ENCODE measurements at regions not wholly inside any gene's neighbourhood (a gene's known extent, or its start where the extent isn't known, plus 50 kb on each side); places are given as distances from the start of the nearest gene placed in this dataset.

DNA sequence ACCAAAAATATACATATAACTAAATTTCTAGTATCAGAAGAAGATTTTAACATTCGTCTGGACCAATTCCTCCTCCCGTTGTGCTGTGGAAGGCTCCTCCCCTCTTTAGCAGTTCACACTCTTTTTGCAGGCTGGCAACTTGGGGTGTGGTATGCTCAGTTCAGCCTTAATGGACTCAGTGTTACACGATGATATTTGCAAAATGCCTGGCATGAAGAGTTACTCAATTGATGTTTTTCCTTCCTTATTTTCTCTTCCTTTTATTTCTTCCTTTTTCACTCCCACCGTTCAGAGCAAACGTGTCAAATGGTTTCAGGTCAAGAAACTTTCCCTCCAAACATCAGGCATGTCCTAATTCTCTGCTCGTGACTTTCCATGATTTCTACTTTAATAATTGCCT, 248.3 kb downstream of the PHF14 start:
- no peak for TF ChIP-seq SUZ12 (IDR thresholded peaks at IDR 0.05)
- no peak for TF ChIP-seq BHLHE40 (IDR thresholded peaks at IDR 0.05; ENCODE audit: borderline replicate concordance)
- no peak for TF ChIP-seq SP1 (IDR thresholded peaks at IDR 0.05)
- no peak for TF ChIP-seq ELF4 (IDR thresholded peaks at IDR 0.05)
- no peak for TF ChIP-seq FOXM1 (IDR thresholded peaks at IDR 0.05; ENCODE audit: borderline replicate concordance)
- TF ChIP-seq FOXK2 (IDR thresholded peaks at IDR 0.05) = no peak
- TF ChIP-seq, protein P1, sequence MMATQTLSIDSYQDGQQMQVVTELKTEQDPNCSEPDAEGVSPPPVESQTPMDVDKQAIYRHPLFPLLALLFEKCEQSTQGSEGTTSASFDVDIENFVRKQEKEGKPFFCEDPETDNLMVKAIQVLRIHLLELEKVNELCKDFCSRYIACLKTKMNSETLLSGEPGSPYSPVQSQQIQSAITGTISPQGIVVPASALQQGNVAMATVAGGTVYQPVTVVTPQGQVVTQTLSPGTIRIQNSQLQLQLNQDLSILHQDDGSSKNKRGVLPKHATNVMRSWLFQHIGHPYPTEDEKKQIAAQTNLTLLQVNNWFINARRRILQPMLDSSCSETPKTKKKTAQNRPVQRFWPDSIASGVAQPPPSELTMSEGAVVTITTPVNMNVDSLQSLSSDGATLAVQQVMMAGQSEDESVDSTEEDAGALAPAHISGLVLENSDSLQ (IDR thresholded peaks at IDR 0.05) = no peak
- TF ChIP-seq ARNT (IDR thresholded peaks at IDR 0.05) = no peak
- TF ChIP-seq LEF1 (IDR thresholded peaks at IDR 0.05; ENCODE audit: borderline replicate concordance) = no peak

All from HEK293T (cell line).